CD4-positive, CD25-positive, alpha-beta regulatory T cell (primary cell): ENCODE measurements at regions not wholly inside any gene's neighbourhood (a gene's known extent, or its start where the extent isn't known, plus 50 kb on each side); places are given as distances from the start of the nearest gene placed in this dataset.
A peak's percentile ranks its signal among the peaks of the same experiment; 100 is the strongest.

ENCODE experiments used
- ATAC-seq, 2 donors: fragments of 150-1000 bp; cut with Tn5 transposase; one replicate each; pipeline ENCODE4 v1.10.0; 2021; ENCODE audit warnings: low read depth in 2 of 2, moderate number of reproducible peaks in 2 of 2, moderate library complexity in 1 of 2
- DNase-seq, 3 donors: peaks; one replicate each; pipeline versions ENCODE4 v3.0.0 to v3.0.0-alpha.2; 2012 to 2022; ENCODE audit warnings: mixed read lengths in 1 of 3
- H3K27ac ChIP-seq: one replicate; pipeline ENCODE4 v1.7.0; 2013; ENCODE audit warnings: mild to moderate bottlenecking, low read length; ENCODE audit not compliant: insufficient read depth, poor library complexity, severe bottlenecking
- H3K27me3 ChIP-seq: one replicate; pipeline ENCODE4 v1.7.0; 2013; ENCODE audit warnings: low read length; ENCODE audit not compliant: control insufficient read depth, insufficient read depth
- H3K36me3 ChIP-seq: one replicate; pipeline ENCODE4 v1.7.0; 2013; ENCODE audit warnings: mild to moderate bottlenecking, low read length, moderate library complexity; ENCODE audit not compliant: control insufficient read depth, insufficient read depth
- H3K4me1 ChIP-seq: 2 replicates; pipeline ENCODE4 v1.7.0; 2013; ENCODE audit warnings: mild to moderate bottlenecking, low read length; ENCODE audit not compliant: insufficient read depth, control insufficient read depth, poor library complexity, severe bottlenecking
- H3K4me3 ChIP-seq: one replicate; pipeline ENCODE4 v1.7.0; 2013; ENCODE audit warnings: low read depth, mild to moderate bottlenecking, low read length, moderate library complexity
- H3K9me3 ChIP-seq, 2 experiments: 1 replicate in 1 of 2; 2 replicates in 1 of 2; pipeline ENCODE4 v1.7.0; 2013; ENCODE audit warnings: low read length in 2 of 2, mild to moderate bottlenecking in 1 of 2, moderate library complexity in 1 of 2; ENCODE audit not compliant: control insufficient read depth in 2 of 2
- H3K27ac Mint-ChIP-seq, 3 donors: one replicate each; pipeline ENCODE4 v1.8.0; 2020 to 2022; ENCODE audit warnings: mild to moderate bottlenecking in 3 of 3, mixed read lengths in 3 of 3, moderate library complexity in 2 of 3
- H3K27me3 Mint-ChIP-seq: one replicate; pipeline ENCODE4 v1.8.0; 2022; ENCODE audit warnings: mild to moderate bottlenecking, mixed read lengths
- H3K36me3 Mint-ChIP-seq: one replicate; pipeline ENCODE4 v1.8.0; 2020; ENCODE audit warnings: mixed read lengths
- H3K4me1 Mint-ChIP-seq, 4 donors: one replicate each; pipeline ENCODE4 v1.8.0; 2020 to 2022; ENCODE audit warnings: mixed read lengths in 4 of 4, mild to moderate bottlenecking in 1 of 4
- H3K4me3 Mint-ChIP-seq, 4 donors: one replicate each; pipeline ENCODE4 v1.8.0; 2020 to 2022; ENCODE audit warnings: mild to moderate bottlenecking in 4 of 4, mixed read lengths in 4 of 4, moderate library complexity in 3 of 4
- H3K9me3 Mint-ChIP-seq, 7 donors: one replicate each; pipeline ENCODE4 v1.8.0; 2020 to 2022; ENCODE audit warnings: mixed read lengths in 7 of 7, mild to moderate bottlenecking in 3 of 7, moderate library complexity in 2 of 7

- DNase-seq (peak in 1 of 3 donors; percentile 42), ATAC-seq (no peak)
- Histone ChIP-seq H3K9me3 (no peaks in the 10 kb centered on the region), H3K4me3 (no peak overlapping the region), H3K36me3 (no peaks in the 10 kb centered on the region), H3K27me3 (no peaks in the 10 kb centered on the region), H3K4me1 (peaks cover 38% of the 10 kb centered on the region), H3K27ac (no peak overlapping the region)
- Mint-ChIP-seq H3K4me3 (no peak overlapping the region), H3K4me1 (peaks cover 18 to 48% (median 29%) of the 10 kb centered on the region in 4 donors), H3K36me3 (no peaks in the 10 kb centered on the region), H3K27me3 (no peaks in the 10 kb centered on the region), H3K9me3 (peaks cover 0 to 2% (median 0%) of the 10 kb centered on the region in 7 donors), H3K27ac (peak overlapping the region in 1 of 3 donors; percentile 76)
Observed at GRCh38 chr2:9778012-9778411, 65.3 kb upstream of the TAF1B start.

GRCh38 chr2:9778471-9779316, 64.6 kb upstream of the TAF1B start:
- peaks cover 19 to 52% (median 34%) of the 10 kb centered on the region in 4 donors for H3K4me1 Mint-ChIP-seq
- H3K27ac Mint-ChIP-seq: peak overlapping the region; percentile 58 to 88 (median 80)
- peaks cover 0 to 2% (median 0%) of the 10 kb centered on the region in 7 donors for H3K9me3 Mint-ChIP-seq
- H3K4me1 ChIP-seq: peaks cover 41% of the 10 kb centered on the region
- H3K27me3 Mint-ChIP-seq: no peaks in the 10 kb centered on the region
- H3K9me3 ChIP-seq: no peaks in the 10 kb centered on the region
- no peak for DNase-seq
- no peak overlapping the region for H3K27ac ChIP-seq
- H3K36me3 Mint-ChIP-seq: no peaks in the 10 kb centered on the region
- no peak for ATAC-seq
- H3K4me3 Mint-ChIP-seq: no peak overlapping the region
- no peaks in the 10 kb centered on the region for H3K36me3 ChIP-seq
- no peaks in the 10 kb centered on the region for H3K27me3 ChIP-seq
- H3K4me3 ChIP-seq: no peak overlapping the region

GRCh38 chr2:9779596-9780264, 63.5 kb upstream of the TAF1B start:
- Histone ChIP-seq H3K4me1 (peaks cover 41% of the 10 kb centered on the region), H3K36me3 (no peaks in the 10 kb centered on the region), H3K9me3 (no peaks in the 10 kb centered on the region), H3K27me3 (no peaks in the 10 kb centered on the region), H3K4me3 (peak overlapping the region; percentile 52), H3K27ac (peak overlapping the region; percentile 91)
- peaks cover 0 to 2% (median 0%) of the 10 kb centered on the region in 7 donors for H3K9me3 Mint-ChIP-seq
- no peaks in the 10 kb centered on the region for H3K27me3 Mint-ChIP-seq
- peaks cover 19 to 54% (median 34%) of the 10 kb centered on the region in 4 donors for H3K4me1 Mint-ChIP-seq
- DNase-seq: peak in 2 of 3 donors; percentile 20 to 76
- peak overlapping the region; percentile 67 to 78 (median 70) for H3K4me3 Mint-ChIP-seq
- peak in 1 of 2 donors; percentile 34 for ATAC-seq
- H3K27ac Mint-ChIP-seq: peak overlapping the region; percentile 88 to 97 (median 92)
- H3K36me3 Mint-ChIP-seq: no peaks in the 10 kb centered on the region

GRCh38 chr2:9780368-9781130, 62.7 kb upstream of the TAF1B start:
- peak overlapping the region; percentile 88 to 97 (median 92) for H3K27ac Mint-ChIP-seq
- H3K4me1 ChIP-seq: peaks cover 41% of the 10 kb centered on the region
- peaks cover 19 to 54% (median 34%) of the 10 kb centered on the region in 4 donors for H3K4me1 Mint-ChIP-seq
- H3K4me3 ChIP-seq: peak overlapping the region; percentile 52
- ATAC-seq (no peak), DNase-seq (no peak)
- H3K36me3 Mint-ChIP-seq: no peaks in the 10 kb centered on the region
- no peaks in the 10 kb centered on the region for H3K27me3 ChIP-seq
- peaks cover 0 to 2% (median 0%) of the 10 kb centered on the region in 7 donors for H3K9me3 Mint-ChIP-seq
- H3K27me3 Mint-ChIP-seq: no peaks in the 10 kb centered on the region
- no peaks in the 10 kb centered on the region for H3K36me3 ChIP-seq
- no peaks in the 10 kb centered on the region for H3K9me3 ChIP-seq
- H3K4me3 Mint-ChIP-seq: peak overlapping the region in 3 of 4 donors; percentile 59 to 78 (median 67)
- peak overlapping the region; percentile 91 for H3K27ac ChIP-seq

- Mint-ChIP-seq H3K27me3 (no peaks in the 10 kb centered on the region), H3K4me3 (peak overlapping the region in 1 of 4 donors; percentile 78), H3K9me3 (peaks cover 0 to 2% (median 0%) of the 10 kb centered on the region in 7 donors), H3K36me3 (no peaks in the 10 kb centered on the region), H3K27ac (peak overlapping the region in 2 of 3 donors; percentile 82 to 98), H3K4me1 (peaks cover 19 to 54% (median 34%) of the 10 kb centered on the region in 4 donors)
- Histone ChIP-seq H3K4me1 (peaks cover 41% of the 10 kb centered on the region), H3K27me3 (no peaks in the 10 kb centered on the region), H3K36me3 (no peaks in the 10 kb centered on the region), H3K4me3 (no peak overlapping the region), H3K9me3 (no peaks in the 10 kb centered on the region), H3K27ac (peak overlapping the region; percentile 91)
- no peak for DNase-seq
- no peak for ATAC-seq
Observed at GRCh38 chr2:9781252-9781651, 62.0 kb upstream of the TAF1B start.

- peak; percentile 86 to 90 for ATAC-seq
- H3K4me1 ChIP-seq: peaks cover 44% of the 10 kb centered on the region
- H3K27me3 Mint-ChIP-seq: no peaks in the 10 kb centered on the region
Observed at GRCh38 chr2:9782197-9782719, 61.0 kb upstream of the TAF1B start.

GRCh38 chr2:9789371-9789770, 53.9 kb upstream of the TAF1B start:
- H3K4me3 Mint-ChIP-seq: no peak overlapping the region
- no peaks in the 10 kb centered on the region for H3K36me3 Mint-ChIP-seq
- no peak overlapping the region for H3K27ac ChIP-seq
- H3K4me1 ChIP-seq: peaks cover 11% of the 10 kb centered on the region
- H3K9me3 Mint-ChIP-seq: peaks cover 0 to 3% (median 0%) of the 10 kb centered on the region in 7 donors
- DNase-seq: no peak
- H3K4me3 ChIP-seq: no peak overlapping the region
- H3K27me3 Mint-ChIP-seq: no peaks in the 10 kb centered on the region
- no peaks in the 10 kb centered on the region for H3K27me3 ChIP-seq
- H3K4me1 Mint-ChIP-seq: peaks cover 0 to 25% (median 7%) of the 10 kb centered on the region in 4 donors
- H3K27ac Mint-ChIP-seq: no peak overlapping the region
- ATAC-seq: no peak
- peaks cover 0 to 5% of the 10 kb centered on the region in 2 experiments for H3K9me3 ChIP-seq
- H3K36me3 ChIP-seq: no peaks in the 10 kb centered on the region

More at GRCh38 chr2:9782197-9782719, 61.0 kb upstream of the TAF1B start:
- Histone ChIP-seq H3K27ac (peak overlapping the region; percentile 91), H3K4me3 (peak overlapping the region; percentile 74), H3K9me3 (no peaks in the 10 kb centered on the region), H3K36me3 (no peaks in the 10 kb centered on the region), H3K27me3 (no peaks in the 10 kb centered on the region)
- Mint-ChIP-seq H3K4me1 (peaks cover 19 to 60% (median 37%) of the 10 kb centered on the region in 4 donors), H3K27ac (peak overlapping the region; percentile 82 to 98 (median 94)), H3K9me3 (no peaks in the 10 kb centered on the region), H3K4me3 (peak overlapping the region; percentile 67 to 87 (median 74)), H3K36me3 (no peaks in the 10 kb centered on the region)
- peak; percentile 62 to 95 (median 76) for DNase-seq
